ENCODE measurements at regions not wholly inside any gene's neighbourhood (a gene's known extent, or its start where the extent isn't known, plus 50 kb on each side); places are given as distances from the start of the nearest gene placed in this dataset.
A peak's percentile ranks its signal among the peaks of the same experiment; 100 is the strongest.
"Not testable (repeated sequence)": the region's sequence is repeated elsewhere in the genome, so short reads cannot be mapped to it uniquely, and the experiment has no call there.

GRCh38 chr6:156688620-156688971 is 88.6 kb upstream of the ARID1B start:
- DNase-seq, result no peak

- peak; percentile 46 for DNase-seq
Measured at GRCh38 chr6:156687789-156688619, 89.2 kb upstream of the ARID1B start.

GRCh38 chr6:156686995-156687788 is 90.0 kb upstream of the ARID1B start:
- peak; percentile 87 for DNase-seq

- peak; percentile 85 for DNase-seq
Measured at GRCh38 chr6:156686301-156686994, 90.7 kb upstream of the ARID1B start.

- no peak for DNase-seq
Measured at GRCh38 chr6:156685823-156686222, 91.4 kb upstream of the ARID1B start.

GRCh38 chr6:156683821-156684220 is 93.4 kb upstream of the ARID1B start:
- no peak for DNase-seq

GRCh38 chr6:156676721-156677120 is 100.5 kb upstream of the ARID1B start:
- no peak for DNase-seq

- DNase-seq, result no peak
Measured at GRCh38 chr6:156674197-156674596, 103.0 kb upstream of the ARID1B start.

GRCh38 chr6:156670097-156670496 is 107.1 kb upstream of the ARID1B start:
- not testable (repeated sequence) for DNase-seq

GRCh38 chr6:156662025-156662445 is 115.1 kb upstream of the ARID1B start:
- DNase-seq, result peak; percentile 67

GRCh38 chr6:156660389-156660788 is 116.8 kb upstream of the ARID1B start:
- DNase-seq, result no peak

- no peak for DNase-seq
Measured at GRCh38 chr6:156659822-156660198, 117.4 kb upstream of the ARID1B start.

GRCh38 chr6:156658966-156659821 is 118.0 kb upstream of the ARID1B start:
- no peak for DNase-seq

- DNase-seq, result peak; percentile 86
Measured at GRCh38 chr6:156658186-156658965, 118.8 kb upstream of the ARID1B start.

- no peak for DNase-seq
Measured at GRCh38 chr6:156657296-156657695, 119.9 kb upstream of the ARID1B start.

- DNase-seq, result no peak
Measured at GRCh38 chr6:156654919-156655918, 122.0 kb upstream of the ARID1B start.

- no peak for DNase-seq
Measured at GRCh38 chr6:156652231-156652750, 124.9 kb upstream of the ARID1B start.

GRCh38 chr6:156651486-156651885 is 125.7 kb upstream of the ARID1B start:
- DNase-seq, result no peak

GRCh38 chr6:156650896-156651390 is 126.2 kb upstream of the ARID1B start:
- no peak for DNase-seq

- no peak for DNase-seq
Measured at GRCh38 chr6:156648616-156649015, 128.6 kb upstream of the ARID1B start.

All from fibroblast of skin of back (primary cell).